HCT116 (cell line): ENCODE measurements at regions not wholly inside any gene's neighbourhood (a gene's known extent, or its start where the extent isn't known, plus 50 kb on each side); places are given as distances from the start of the nearest gene placed in this dataset.

Experiments used
- ATAC-seq: fragments of 200-7000 bp; cut with Tn5 transposase; 2 replicates; pipeline ENCODE4 v1.9.1; 2020; ENCODE audit warnings: mild to moderate bottlenecking, moderate library complexity
- BruUV-seq: library from RNA; stranded (reverse); fragments of 400-500 nt; replicated peaks from 2 replicates; lab custom pipeline; 2021; lab: Mats Ljungman, UMichigan
- CTCF ChIA-PET: fragments of 300-600 bp; sonication (Branson Sonifier 250); formaldehyde crosslinking; loops from one replicate; lab custom pipeline; 2021; ENCODE audit warnings: antibody characterized with exemption; lab: Charles Lee
- POLR2A ChIA-PET: fragments of 300-600, 350-600 bp; sonication (Branson Sonifier 250); formaldehyde crosslinking; loops from one replicate; lab custom pipeline; 2021; ENCODE audit warnings: antibody characterized with exemption; lab: Charles Lee
- RAD21 ChIA-PET, 2 experiments: fragments of 300-600 bp; sonication (Branson Sonifier 250); formaldehyde crosslinking; loops; one replicate each; lab custom pipeline; 2023; ENCODE audit warnings: low total read pairs in 2 of 2; ENCODE audit not compliant: uncharacterized antibody in 2 of 2, unreplicated experiment in 2 of 2, low non-redundant PET in 1 of 2; lab: Charles Lee
- DNase-seq: peaks from one replicate; pipeline ENCODE4 v3.0.0-alpha.2; 2010; ENCODE audit warnings: low read depth, low spot score
- H2AFZ ChIP-seq: fragments of 200-600 bp; shearing (Covaris generic), sonication (generic); 2 replicates; pipeline ENCODE4 v1.6.1; 2017; ENCODE audit warnings: low read depth, mixed run types, mixed read lengths, antibody characterized with exemption, low read length; ENCODE audit not compliant: poor library complexity, severe bottlenecking
- H3K27ac ChIP-seq: 2 replicates; pipeline ENCODE4 v1.5.1; 2012; ENCODE audit warnings: low read depth, low read length
- H3K27me3 ChIP-seq: fragments of 200-600 bp; sonication (generic); 2 replicates; pipeline ENCODE4 v1.6.1; 2016; ENCODE audit warnings: mixed run types, low read length, mixed read lengths; ENCODE audit not compliant: insufficient read depth
- H3K36me3 ChIP-seq, 2 experiments: fragments of 200-500 bp in 1 of 2; fragments of 200-600 bp in 1 of 2; sonication (Bioruptor generic) in 1 of 2; sonication (generic) in 1 of 2; 2 replicates each; pipeline versions ENCODE4 v1.5.1 to v1.6.1; 2014 to 2016; ENCODE audit warnings: low read length in 2 of 2, inconsistent platforms in 1 of 2, mixed read lengths in 1 of 2, mixed run types in 1 of 2; ENCODE audit not compliant: insufficient read depth in 2 of 2, control insufficient read depth in 1 of 2
- H3K4me1 ChIP-seq, 2 experiments: fragments of 200-600 bp in 1 of 2; sonication (generic) in 1 of 2; 2 replicates each; pipeline versions ENCODE4 v1.5.1 to v1.6.1; 2012 to 2017; ENCODE audit warnings: low read length in 2 of 2, inconsistent platforms in 1 of 2, mild to moderate bottlenecking in 1 of 2, mixed read lengths in 1 of 2, mixed run types in 1 of 2, moderate library complexity in 1 of 2; ENCODE audit not compliant: insufficient read depth in 2 of 2, control insufficient read depth in 1 of 2
- H3K4me2 ChIP-seq: fragments of 200-600 bp; sonication (generic); 2 replicates; pipeline ENCODE4 v1.6.1; 2017; ENCODE audit warnings: mixed run types, low read length, mixed read lengths
- H3K4me3 ChIP-seq, 2 experiments: fragments of 200-600 bp in 1 of 2; sonication (generic) in 1 of 2; replicated peaks in 1 of 2; 2 replicates each; pipeline ENCODE4 v1.5.1; 2011 to 2016; ENCODE audit warnings: low read length in 2 of 2, control low read depth in 1 of 2, low read depth in 1 of 2, mild to moderate bottlenecking in 1 of 2, mixed read lengths in 1 of 2, mixed run types in 1 of 2
- H3K79me2 ChIP-seq: fragments of 200-600 bp; sonication (generic); 2 replicates; pipeline ENCODE4 v1.6.1; 2017; ENCODE audit warnings: mild to moderate bottlenecking, mixed run types, low read length, moderate library complexity, mixed read lengths; ENCODE audit not compliant: insufficient read depth
- H3K9ac ChIP-seq: fragments of 200-600 bp; sonication (generic); 2 replicates; pipeline ENCODE4 v1.6.1; 2016; ENCODE audit warnings: low read length, mixed read lengths
- H3K9me2 ChIP-seq: fragments of 200-600 bp; sonication (generic), shearing (Covaris generic); 2 replicates; pipeline ENCODE4 v1.6.1; 2017; ENCODE audit warnings: mixed run types, mild to moderate bottlenecking, moderate library complexity; ENCODE audit not compliant: insufficient read depth
- H3K9me3 ChIP-seq, 2 experiments: fragments of 200-500 bp in 1 of 2; fragments of 200-600 bp in 1 of 2; sonication (Bioruptor generic) in 1 of 2; sonication (generic) in 1 of 2; 2 replicates each; pipeline ENCODE4 v1.6.1; 2014 to 2017; ENCODE audit warnings: low read length in 2 of 2, mixed read lengths in 2 of 2, inconsistent platforms in 1 of 2, low read depth in 1 of 2, mild to moderate bottlenecking in 1 of 2, mixed run types in 1 of 2, moderate library complexity in 1 of 2; ENCODE audit not compliant: control insufficient read depth in 1 of 2, insufficient read depth in 1 of 2
- H4K20me1 ChIP-seq: fragments of 200-600 bp; sonication (generic), shearing (Covaris generic); 2 replicates; pipeline ENCODE4 v1.6.1; 2017; ENCODE audit warnings: mixed run types, mild to moderate bottlenecking, moderate library complexity; ENCODE audit not compliant: insufficient read depth
- CBX3 ChIP-seq: IDR thresholded peaks from 2 replicates; pipeline ENCODE4 v1.6.1; 2012; ENCODE audit warnings: low read depth
- FOSL1 ChIP-seq: IDR thresholded peaks from 2 replicates; pipeline ENCODE4 v1.6.1; 2012; ENCODE audit warnings: low read depth
- POLR2AphosphoS5 ChIP-seq: IDR thresholded peaks from 2 replicates; pipeline ENCODE4 v1.6.1; 2011; ENCODE audit warnings: mild to moderate bottlenecking, low read depth, low read length, moderate library complexity
- RAD21 ChIP-seq: IDR thresholded peaks from 2 replicates; pipeline ENCODE4 v1.6.1; 2012; ENCODE audit warnings: low read depth, mild to moderate bottlenecking
- REST ChIP-seq: IDR thresholded peaks from 2 replicates; pipeline ENCODE4 v1.6.1; 2012; ENCODE audit warnings: low read depth
- intact Hi-C: fragments of 100-400 bp; cut with micrococcal nuclease; formaldehyde crosslinking; loops from 2 replicates; pipeline ENCODE4 v1.10.0; 2022

- no TSS peak for BruUV-seq
- no peak for ATAC-seq
- H3K4me3 ChIP-seq, result no peak overlapping the region
- POLR2A ChIA-PET, result no interaction called here
- no peak overlapping the region for H3K4me2 ChIP-seq
- no peaks in the 10 kb centered on the region for H3K79me2 ChIP-seq
- H3K9me3 ChIP-seq, result no peaks in the 10 kb centered on the region
- H3K27ac ChIP-seq, result no peak overlapping the region
- H3K4me1 ChIP-seq, result no peaks in the 10 kb centered on the region
- no peaks in the 10 kb centered on the region for H3K36me3 ChIP-seq
- H3K9me2 ChIP-seq, result no peaks in the 10 kb centered on the region
- no peak for TF ChIP-seq POLR2AphosphoS5
- no peak for TF ChIP-seq RAD21
- TF ChIP-seq FOSL1, result no peak
- no peak for TF ChIP-seq REST
- TF ChIP-seq CBX3, result no peak
- TF ChIP-seq, all 23 proteins: peak for 0
- Histone ChIP-seq H3K9ac (no peak overlapping the region), H2AFZ (no peak overlapping the region), H4K20me1 (no peaks in the 10 kb centered on the region), H3K27me3 (no peaks in the 10 kb centered on the region)
- intact Hi-C loops, result no loop called here
- ChIA-PET CTCF (no interaction called here), RAD21 (no interaction called here)
- DNase-seq, result no peak
These were observed 65.2 kb upstream of the TENT5D start for GRCh38 chrX:80354966-80355465.
